ENCODE measurements at regions not wholly inside any gene's neighbourhood (a gene's known extent, or its start where the extent isn't known, plus 50 kb on each side); places are given as distances from the start of the nearest gene placed in this dataset.

- intact Hi-C loops (cut with micrococcal nuclease), result no loop called here
- H3K4me3 ChIP-seq, result no peak overlapping the region
- H3K27me3 ChIP-seq (ENCODE audit: low read depth), result no peaks in the 10 kb centered on the region
- no peak for DNase-seq
- no peaks in the 10 kb centered on the region for H3K4me1 ChIP-seq
- no peaks in the 10 kb centered on the region for H3K36me3 ChIP-seq
- H3K27ac ChIP-seq (replicated peaks), result no peak overlapping the region
- no peak for TF ChIP-seq CTCF (IDR thresholded peaks at IDR 0.05; ENCODE audit: borderline replicate concordance)
- H3K9me3 ChIP-seq (replicated peaks), result peaks cover 2% of the 10 kb centered on the region
Measured at GRCh38 chr2:126748188-126748760, 92.3 kb downstream of the GYPC start.

- no peak for DNase-seq
- intact Hi-C loops (cut with micrococcal nuclease), result no loop called here
- no peak overlapping the region for H3K27ac ChIP-seq (replicated peaks)
- H3K4me3 ChIP-seq, result no peak overlapping the region
- H3K9me3 ChIP-seq (replicated peaks), result no peaks in the 10 kb centered on the region
- H3K36me3 ChIP-seq, result no peaks in the 10 kb centered on the region
- no peaks in the 10 kb centered on the region for H3K4me1 ChIP-seq
- H3K27me3 ChIP-seq (ENCODE audit: low read depth), result no peaks in the 10 kb centered on the region
- TF ChIP-seq CTCF (IDR thresholded peaks at IDR 0.05; ENCODE audit: borderline replicate concordance), result no peak
Measured at GRCh38 chr2:126748929-126749518, 93.1 kb downstream of the GYPC start.

DNA sequence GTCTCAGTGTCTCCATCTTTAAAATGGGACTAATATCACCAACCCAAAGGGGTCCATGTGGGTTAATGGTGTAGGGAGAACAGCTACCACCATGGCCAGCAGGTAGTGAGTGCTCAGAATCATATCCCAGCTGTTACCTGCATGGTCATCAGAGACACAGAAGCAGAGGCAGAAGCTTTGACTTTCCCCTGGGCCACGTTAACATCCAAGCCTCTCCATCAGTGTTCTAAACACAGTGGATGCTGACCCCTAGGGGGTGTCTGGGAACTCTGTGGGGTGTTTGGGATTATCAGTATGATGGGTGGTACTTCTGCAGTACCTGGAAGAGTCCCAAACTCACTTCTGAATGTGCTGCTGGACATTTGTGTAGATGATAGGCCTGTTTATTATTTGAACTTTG is 93.6 kb downstream of the GYPC start:
- Histone ChIP-seq H3K4me3 (no peak overlapping the region), H3K27ac (replicated peaks) (no peak overlapping the region), H3K4me1 (no peaks in the 10 kb centered on the region), H3K27me3 (ENCODE audit: low read depth) (no peaks in the 10 kb centered on the region), H3K9me3 (replicated peaks) (no peaks in the 10 kb centered on the region), H3K36me3 (no peaks in the 10 kb centered on the region)
- no peak for DNase-seq
- intact Hi-C loops (cut with micrococcal nuclease), result no loop called here
- peak; percentile 42 for TF ChIP-seq CTCF (IDR thresholded peaks at IDR 0.05; ENCODE audit: borderline replicate concordance)

DNA sequence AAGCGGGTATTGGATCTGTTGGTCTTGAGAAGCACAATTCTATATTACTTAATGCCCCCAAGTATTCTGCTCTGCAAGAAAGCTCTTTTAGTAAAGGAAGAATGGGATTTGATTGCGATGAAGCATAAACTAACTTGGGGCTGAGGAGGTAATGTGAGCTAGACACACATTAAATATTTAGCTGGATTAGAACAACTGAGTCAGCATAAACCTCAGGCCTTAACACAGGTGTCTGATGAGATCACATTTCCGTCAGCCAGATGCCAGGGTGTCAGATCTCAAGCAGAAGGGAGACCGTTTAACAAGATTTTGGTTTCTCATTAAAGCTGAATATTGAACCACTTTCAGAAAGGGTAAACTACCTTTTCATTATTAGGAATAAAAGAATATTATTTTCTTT is 94.5 kb downstream of the GYPC start:
- DNase-seq, result no peak
- Histone ChIP-seq H3K9me3 (replicated peaks) (peaks cover 1% of the 10 kb centered on the region), H3K4me1 (no peaks in the 10 kb centered on the region), H3K4me3 (no peak overlapping the region), H3K27ac (replicated peaks) (no peak overlapping the region), H3K27me3 (ENCODE audit: low read depth) (no peaks in the 10 kb centered on the region), H3K36me3 (no peaks in the 10 kb centered on the region)
- intact Hi-C loops (cut with micrococcal nuclease), result no loop called here
- TF ChIP-seq CTCF (IDR thresholded peaks at IDR 0.05; ENCODE audit: borderline replicate concordance), result no peak

GRCh38 chr2:126751477-126751876 is 95.5 kb downstream of the GYPC start:
- no peak for DNase-seq
- H3K27me3 ChIP-seq (ENCODE audit: low read depth), result no peaks in the 10 kb centered on the region

More at GRCh38 chr2:126751477-126751876, 95.5 kb downstream of the GYPC start:
- Histone ChIP-seq H3K4me3 (no peak overlapping the region), H3K9me3 (replicated peaks) (peaks cover 10% of the 10 kb centered on the region), H3K27ac (replicated peaks) (no peak overlapping the region), H3K36me3 (no peaks in the 10 kb centered on the region), H3K4me1 (no peaks in the 10 kb centered on the region)
- intact Hi-C loops (cut with micrococcal nuclease), result no loop called here
- no peak for TF ChIP-seq CTCF (IDR thresholded peaks at IDR 0.05; ENCODE audit: borderline replicate concordance)
